Left ventricle myocardium inferior (tissue), 1 donor: ENCODE measurements at regions not wholly inside any gene's neighbourhood (a gene's known extent, or its start where the extent isn't known, plus 50 kb on each side); places are given as distances from the start of the nearest gene placed in this dataset.
A peak's percentile ranks its signal among the peaks of the same experiment; 100 is the strongest.

ENCODE experiments used
- DNase-seq: peaks from one replicate; pipeline ENCODE4 v3.0.0-alpha.2; 2020
- H3K27ac ChIP-seq: fragments of 200-600 bp; replicated peaks from 2 replicates; pipeline ENCODE4 v1.8.0; 2021
- H3K27me3 ChIP-seq: fragments of 200-600 bp; 2 replicates; pipeline ENCODE4 v1.8.0; 2021; ENCODE audit warnings: low read depth
- H3K36me3 ChIP-seq: fragments of 200-600 bp; 2 replicates; pipeline ENCODE4 v1.8.0; 2021
- H3K4me1 ChIP-seq: fragments of 200-600 bp; 2 replicates; pipeline ENCODE4 v1.8.0; 2021
- H3K4me3 ChIP-seq: fragments of 200-600 bp; 2 replicates; pipeline ENCODE4 v1.8.0; 2021; ENCODE audit warnings: mild to moderate bottlenecking, moderate library complexity
- H3K9me3 ChIP-seq: fragments of 200-600 bp; replicated peaks from 2 replicates; pipeline ENCODE4 v1.8.0; 2021
- intact Hi-C: fragments of 100-400 bp; cut with micrococcal nuclease; formaldehyde crosslinking; loops from one replicate; pipeline ENCODE4 v1.11.0; 2022
- TF ChIP-seq, protein P1 (sequence below): fragments of 200-600 bp; IDR thresholded peaks from 2 replicates; pipeline ENCODE4 v1.8.0; 2021; ENCODE audit warnings: antibody characterized with exemption, mild to moderate bottlenecking, borderline replicate concordance
- donor health status: DM: no; HTN: yes; CAD: no; lungs with severe emphysema.

DNA sequence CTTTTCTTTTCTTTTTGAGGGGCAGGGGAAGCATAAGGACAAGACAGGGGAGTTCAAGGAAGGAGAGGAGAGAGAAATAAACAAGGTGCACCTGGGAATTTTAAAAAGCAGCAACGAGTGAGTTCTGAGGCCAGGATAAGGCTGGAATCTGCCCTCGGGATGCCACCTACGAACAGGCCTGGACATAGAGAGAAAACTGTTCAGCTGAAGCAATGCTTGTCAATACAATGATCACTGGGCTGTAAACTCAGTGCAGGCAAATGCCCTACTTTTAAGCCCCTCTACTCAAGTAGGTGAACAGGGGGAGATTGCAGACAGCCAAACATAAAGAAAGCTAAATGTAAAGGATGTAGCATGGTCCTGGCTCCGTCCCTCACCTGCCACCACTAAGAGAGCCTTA is 330.5 kb downstream of the ETAA1 start:
- H3K27me3 ChIP-seq, result peaks cover 6% of the 10 kb centered on the region
- TF ChIP-seq, protein P1, sequence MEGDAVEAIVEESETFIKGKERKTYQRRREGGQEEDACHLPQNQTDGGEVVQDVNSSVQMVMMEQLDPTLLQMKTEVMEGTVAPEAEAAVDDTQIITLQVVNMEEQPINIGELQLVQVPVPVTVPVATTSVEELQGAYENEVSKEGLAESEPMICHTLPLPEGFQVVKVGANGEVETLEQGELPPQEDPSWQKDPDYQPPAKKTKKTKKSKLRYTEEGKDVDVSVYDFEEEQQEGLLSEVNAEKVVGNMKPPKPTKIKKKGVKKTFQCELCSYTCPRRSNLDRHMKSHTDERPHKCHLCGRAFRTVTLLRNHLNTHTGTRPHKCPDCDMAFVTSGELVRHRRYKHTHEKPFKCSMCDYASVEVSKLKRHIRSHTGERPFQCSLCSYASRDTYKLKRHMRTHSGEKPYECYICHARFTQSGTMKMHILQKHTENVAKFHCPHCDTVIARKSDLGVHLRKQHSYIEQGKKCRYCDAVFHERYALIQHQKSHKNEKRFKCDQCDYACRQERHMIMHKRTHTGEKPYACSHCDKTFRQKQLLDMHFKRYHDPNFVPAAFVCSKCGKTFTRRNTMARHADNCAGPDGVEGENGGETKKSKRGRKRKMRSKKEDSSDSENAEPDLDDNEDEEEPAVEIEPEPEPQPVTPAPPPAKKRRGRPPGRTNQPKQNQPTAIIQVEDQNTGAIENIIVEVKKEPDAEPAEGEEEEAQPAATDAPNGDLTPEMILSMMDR, result no peak
- H3K36me3 ChIP-seq, result no peaks in the 10 kb centered on the region
- H3K27ac ChIP-seq, result no peak overlapping the region
- H3K4me1 ChIP-seq, result no peaks in the 10 kb centered on the region
- no peak for DNase-seq
- H3K4me3 ChIP-seq, result no peak overlapping the region
- intact Hi-C loops, result no loop called here
- no peaks in the 10 kb centered on the region for H3K9me3 ChIP-seq

DNA sequence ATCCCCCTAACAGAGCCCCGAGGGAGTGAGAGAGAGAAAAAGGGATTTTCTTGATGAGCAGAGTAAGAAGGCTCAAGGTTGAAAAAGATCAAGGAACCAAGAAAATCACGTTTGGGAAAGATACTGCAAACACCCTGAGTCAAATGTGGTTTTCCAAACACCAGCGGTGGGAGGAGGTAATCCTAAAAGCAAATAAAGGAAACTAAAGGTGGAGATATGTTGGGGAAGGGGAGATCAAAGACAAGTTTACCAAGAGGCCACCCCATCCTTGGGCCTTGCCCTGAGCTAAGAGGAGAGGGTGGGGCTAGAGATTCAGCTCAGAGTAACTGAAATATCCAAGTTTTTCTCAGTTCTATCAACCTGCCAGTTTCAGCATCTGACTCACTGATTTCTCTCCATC is 332.3 kb downstream of the ETAA1 start:
- peaks cover 6% of the 10 kb centered on the region for H3K27me3 ChIP-seq
- no peaks in the 10 kb centered on the region for H3K4me1 ChIP-seq
- no peak overlapping the region for H3K4me3 ChIP-seq
- no peak for DNase-seq
- no peaks in the 10 kb centered on the region for H3K36me3 ChIP-seq
- intact Hi-C loops, result no loop called here
- TF ChIP-seq, protein P1, result no peak
- H3K27ac ChIP-seq, result no peak overlapping the region
- H3K9me3 ChIP-seq, result no peaks in the 10 kb centered on the region

DNA sequence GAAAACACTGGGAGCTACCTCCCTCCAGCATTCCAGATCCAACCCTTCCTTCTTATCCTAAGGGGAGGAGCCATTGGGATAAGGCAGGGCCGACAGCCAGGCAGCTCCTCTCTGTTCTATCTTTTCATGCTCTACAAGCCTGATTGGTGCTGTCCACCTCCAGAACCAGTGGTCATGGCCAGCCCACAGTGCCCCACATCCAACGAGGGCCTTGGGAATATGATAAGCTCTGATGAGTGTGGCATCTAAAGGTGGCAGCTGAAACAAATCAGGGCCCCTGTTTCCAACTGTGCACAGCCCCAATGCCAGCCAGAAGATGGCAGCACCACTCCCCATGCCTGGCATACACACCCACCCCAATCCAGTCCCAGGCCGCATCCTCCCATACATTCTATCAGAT is 329.3 kb downstream of the C1D start:
- H3K9me3 ChIP-seq, result peaks cover 4% of the 10 kb centered on the region
- no peak overlapping the region for H3K4me3 ChIP-seq
- no peaks in the 10 kb centered on the region for H3K27me3 ChIP-seq
- intact Hi-C loops, result no loop called here
- DNase-seq, result no peak
- H3K36me3 ChIP-seq, result no peaks in the 10 kb centered on the region
- no peaks in the 10 kb centered on the region for H3K4me1 ChIP-seq
- TF ChIP-seq, protein P1, result peak; percentile 25
- no peak overlapping the region for H3K27ac ChIP-seq

DNA sequence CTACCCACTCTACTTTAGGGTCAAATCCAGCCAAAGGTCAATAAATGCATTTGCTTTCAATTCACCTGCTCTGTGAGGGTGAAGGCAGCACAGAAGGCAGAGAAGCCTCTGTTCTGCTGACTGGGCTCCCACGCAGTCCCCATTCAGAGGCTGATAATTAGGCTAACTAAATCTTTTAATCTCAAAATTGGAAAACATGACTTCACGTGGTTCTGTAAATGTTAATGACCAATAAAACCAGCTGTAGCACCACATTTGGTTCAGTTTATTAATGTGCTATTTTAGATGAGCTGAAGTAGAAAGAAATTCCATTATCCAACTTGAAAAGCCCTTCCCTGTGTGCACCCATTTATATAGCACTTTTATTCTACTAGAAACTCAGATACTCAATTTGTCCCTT is 310.6 kb downstream of the C1D start:
- no peaks in the 10 kb centered on the region for H3K4me1 ChIP-seq
- TF ChIP-seq, protein P1, result no peak
- DNase-seq, result no peak
- intact Hi-C loops, result no loop called here
- no peaks in the 10 kb centered on the region for H3K9me3 ChIP-seq
- no peaks in the 10 kb centered on the region for H3K36me3 ChIP-seq
- H3K27me3 ChIP-seq, result no peaks in the 10 kb centered on the region
- H3K4me3 ChIP-seq, result no peak overlapping the region
- no peak overlapping the region for H3K27ac ChIP-seq

DNA sequence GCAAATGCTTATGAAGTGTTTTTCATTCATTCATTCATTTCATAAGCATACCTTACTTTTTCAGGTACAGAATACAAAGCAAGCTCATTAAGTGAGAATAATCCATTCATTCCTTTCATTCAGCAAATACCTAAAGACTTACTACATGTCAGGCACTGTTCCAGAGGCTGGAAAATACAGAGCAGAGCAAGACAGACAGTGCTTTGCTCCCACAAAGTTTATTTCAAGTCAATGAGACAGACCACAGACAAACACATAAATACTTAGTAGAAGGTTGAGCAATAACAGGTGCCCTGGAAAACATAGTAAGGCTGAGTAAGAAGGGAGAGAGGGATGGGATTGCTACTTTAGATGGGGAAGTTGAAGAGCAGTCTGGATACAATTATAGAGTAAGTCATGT is 309.8 kb downstream of the C1D start:
- DNase-seq, result no peak
- no peaks in the 10 kb centered on the region for H3K27me3 ChIP-seq
- no peak overlapping the region for H3K27ac ChIP-seq
- no peak overlapping the region for H3K4me3 ChIP-seq
- H3K9me3 ChIP-seq, result no peaks in the 10 kb centered on the region
- H3K4me1 ChIP-seq, result no peaks in the 10 kb centered on the region
- no peaks in the 10 kb centered on the region for H3K36me3 ChIP-seq
- intact Hi-C loops, result no loop called here
- TF ChIP-seq, protein P1, result no peak
